ENCODE measurements at regions not wholly inside any gene's neighbourhood (a gene's known extent, or its start where the extent isn't known, plus 50 kb on each side); places are given as distances from the start of the nearest gene placed in this dataset.
"Not testable (repeated sequence)": the region's sequence is repeated elsewhere in the genome, so short reads cannot be mapped to it uniquely, and the experiment has no call there.

GRCh38 chr1:146396242-146396641 lies 167.4 kb upstream of the NOTCH2NLA start:
- H3K27ac Mint-ChIP-seq, H3K4me3 Mint-ChIP-seq, H3K9me3 Mint-ChIP-seq, H3K36me3 Mint-ChIP-seq, H3K27me3 Mint-ChIP-seq, H3K4me1 Mint-ChIP-seq: not testable (repeated sequence)

GRCh38 chr1:146393796-146394195 lies 165.0 kb upstream of the NOTCH2NLA start:
- not testable (repeated sequence) for H3K9me3 Mint-ChIP-seq, H3K4me3 Mint-ChIP-seq, H3K27me3 Mint-ChIP-seq, H3K36me3 Mint-ChIP-seq, H3K4me1 Mint-ChIP-seq, H3K27ac Mint-ChIP-seq

- H3K36me3 Mint-ChIP-seq, H3K4me3 Mint-ChIP-seq, H3K27ac Mint-ChIP-seq, H3K9me3 Mint-ChIP-seq, H3K27me3 Mint-ChIP-seq, H3K4me1 Mint-ChIP-seq: not testable (repeated sequence)
These were observed 164.3 kb upstream of the NOTCH2NLA start for GRCh38 chr1:146393154-146393553.

- not testable (repeated sequence) for H3K4me1 Mint-ChIP-seq, H3K4me3 Mint-ChIP-seq, H3K36me3 Mint-ChIP-seq, H3K27ac Mint-ChIP-seq, H3K27me3 Mint-ChIP-seq, H3K9me3 Mint-ChIP-seq
These were observed 160.4 kb upstream of the NOTCH2NLA start for GRCh38 chr1:146389178-146389577.

GRCh38 chr1:146387750-146388469 lies 159.1 kb upstream of the NOTCH2NLA start:
- not testable (repeated sequence) for H3K27me3 Mint-ChIP-seq, H3K36me3 Mint-ChIP-seq, H3K9me3 Mint-ChIP-seq, H3K4me1 Mint-ChIP-seq
- Mint-ChIP-seq H3K27ac (peak overlapping the region; percentile 94 to 100 (median 99)), H3K4me3 (peak overlapping the region; percentile 87 to 99 (median 96))

- not testable (repeated sequence) for H3K4me1 Mint-ChIP-seq
These were observed 158.3 kb upstream of the NOTCH2NLA start for GRCh38 chr1:146386851-146387749.

GRCh38 chr1:146381196-146381595 lies 152.4 kb upstream of the NOTCH2NLA start:
- not testable (repeated sequence) for H3K27me3 Mint-ChIP-seq, H3K9me3 Mint-ChIP-seq, H3K27ac Mint-ChIP-seq, H3K4me3 Mint-ChIP-seq, H3K36me3 Mint-ChIP-seq, H3K4me1 Mint-ChIP-seq

More at GRCh38 chr1:146386851-146387749, 158.3 kb upstream of the NOTCH2NLA start:
- not testable (repeated sequence) for H3K27me3 Mint-ChIP-seq, H3K36me3 Mint-ChIP-seq, H3K9me3 Mint-ChIP-seq
- H3K27ac Mint-ChIP-seq, result peak overlapping the region; percentile 94 to 100 (median 99)
- peak overlapping the region; percentile 87 to 99 (median 96) for H3K4me3 Mint-ChIP-seq

- not testable (repeated sequence) for H3K36me3 Mint-ChIP-seq, H3K4me1 Mint-ChIP-seq, H3K27me3 Mint-ChIP-seq, H3K9me3 Mint-ChIP-seq
- Mint-ChIP-seq H3K27ac (peak overlapping the region; percentile 91 to 100 (median 99)), H3K4me3 (peak overlapping the region; percentile 85 to 96 (median 92))
These were observed 148.1 kb upstream of the NOTCH2NLA start for GRCh38 chr1:146376708-146377496.

- peak overlapping the region; percentile 91 to 100 (median 99) for H3K27ac Mint-ChIP-seq
- not testable (repeated sequence) for H3K4me1 Mint-ChIP-seq
These were observed 147.5 kb upstream of the NOTCH2NLA start for GRCh38 chr1:146376309-146376707.

GRCh38 chr1:146375108-146375507 lies 146.3 kb upstream of the NOTCH2NLA start:
- H3K9me3 Mint-ChIP-seq, H3K36me3 Mint-ChIP-seq, H3K27me3 Mint-ChIP-seq, H3K4me1 Mint-ChIP-seq: not testable (repeated sequence)
- H3K27ac Mint-ChIP-seq, result peak overlapping the region in 1 of 3 donors; percentile 78
- peak overlapping the region in 2 of 4 donors; percentile 62 to 67 for H3K4me3 Mint-ChIP-seq

More at GRCh38 chr1:146376309-146376707, 147.5 kb upstream of the NOTCH2NLA start:
- H3K27me3 Mint-ChIP-seq, H3K36me3 Mint-ChIP-seq, H3K9me3 Mint-ChIP-seq: not testable (repeated sequence)
- peak overlapping the region; percentile 85 to 96 (median 92) for H3K4me3 Mint-ChIP-seq

GRCh38 chr1:146369940-146370339 lies 141.1 kb upstream of the NOTCH2NLA start:
- H3K27me3 Mint-ChIP-seq, H3K36me3 Mint-ChIP-seq, H3K4me1 Mint-ChIP-seq, H3K9me3 Mint-ChIP-seq: not testable (repeated sequence)
- H3K27ac Mint-ChIP-seq, result peak overlapping the region in 2 of 3 donors; percentile 81 to 87
- H3K4me3 Mint-ChIP-seq, result peak overlapping the region; percentile 80 to 95 (median 92)

- H3K4me1 Mint-ChIP-seq, H3K27ac Mint-ChIP-seq, H3K27me3 Mint-ChIP-seq, H3K9me3 Mint-ChIP-seq, H3K4me3 Mint-ChIP-seq, H3K36me3 Mint-ChIP-seq: not testable (repeated sequence)
These were observed 126.6 kb upstream of the NOTCH2NLA start for GRCh38 chr1:146355373-146355772.

- not testable (repeated sequence) for H3K9me3 Mint-ChIP-seq, H3K4me3 Mint-ChIP-seq, H3K36me3 Mint-ChIP-seq, H3K27ac Mint-ChIP-seq, H3K4me1 Mint-ChIP-seq, H3K27me3 Mint-ChIP-seq
These were observed 98.0 kb upstream of the NOTCH2NLA start for GRCh38 chr1:146326863-146327262.

- not testable (repeated sequence) for H3K36me3 Mint-ChIP-seq
These were observed 95.6 kb upstream of the NOTCH2NLA start for GRCh38 chr1:146324463-146324862.

GRCh38 chr1:146323302-146323701 lies 94.5 kb upstream of the NOTCH2NLA start:
- not testable (repeated sequence) for H3K27me3 Mint-ChIP-seq, H3K36me3 Mint-ChIP-seq, H3K9me3 Mint-ChIP-seq, H3K4me3 Mint-ChIP-seq, H3K4me1 Mint-ChIP-seq, H3K27ac Mint-ChIP-seq

More at GRCh38 chr1:146324463-146324862, 95.6 kb upstream of the NOTCH2NLA start:
- not testable (repeated sequence) for H3K4me3 Mint-ChIP-seq, H3K4me1 Mint-ChIP-seq, H3K27ac Mint-ChIP-seq, H3K9me3 Mint-ChIP-seq, H3K27me3 Mint-ChIP-seq
